GM23338 (cell line): ENCODE measurements at regions not wholly inside any gene's neighbourhood (a gene's known extent, or its start where the extent isn't known, plus 50 kb on each side); places are given as distances from the start of the nearest gene placed in this dataset.

Experiments used
- ATAC-seq: fragments of 200-7000 bp; cut with Tn5 transposase; 3 replicates; pipeline ENCODE4 v1.9.1; 2020
- DNase-seq: peaks from one replicate; pipeline ENCODE4 v3.0.0-alpha.2; 2015; ENCODE audit warnings: low spot score
- H2AFZ ChIP-seq: fragments of 200-600 bp; sonication (generic); 2 replicates; pipeline ENCODE4 v1.8.0; 2016; ENCODE audit warnings: antibody characterized with exemption, mild to moderate bottlenecking, moderate library complexity
- H3F3A ChIP-seq: fragments of 200-600 bp; sonication (generic); replicated peaks from 2 replicates; pipeline ENCODE4 v1.8.0; 2017; ENCODE audit warnings: antibody characterized with exemption, mixed run types, low read depth
- H3K27ac ChIP-seq: fragments of 200-600 bp; sonication (generic); 2 replicates; pipeline ENCODE4 v1.6.1; 2016; ENCODE audit warnings: low read depth
- H3K27me3 ChIP-seq: fragments of 200-600 bp; sonication (generic); 2 replicates; pipeline ENCODE4 v1.8.0; 2016; ENCODE audit warnings: mild to moderate bottlenecking, mixed run types, moderate library complexity; ENCODE audit not compliant: insufficient read depth
- H3K36me3 ChIP-seq: fragments of 200-600 bp; sonication (generic); 2 replicates; pipeline ENCODE4 v1.8.0; 2016; ENCODE audit warnings: mild to moderate bottlenecking; ENCODE audit not compliant: insufficient read depth
- H3K4me1 ChIP-seq: fragments of 200-600 bp; sonication (generic); 2 replicates; pipeline ENCODE4 v1.8.0; 2016; ENCODE audit warnings: mild to moderate bottlenecking, moderate library complexity; ENCODE audit not compliant: insufficient read depth
- H3K4me2 ChIP-seq: fragments of 200-600 bp; sonication (generic); 2 replicates; pipeline ENCODE4 v1.7.1; 2017; ENCODE audit warnings: mixed run types
- H3K4me3 ChIP-seq: fragments of 200-600 bp; sonication (generic); 2 replicates; pipeline ENCODE4 v1.6.1; 2016; ENCODE audit warnings: mixed run types
- H3K79me2 ChIP-seq: fragments of 200-600 bp; sonication (generic); replicated peaks from 2 replicates; pipeline ENCODE4 v1.8.0; 2017; ENCODE audit warnings: mild to moderate bottlenecking; ENCODE audit not compliant: insufficient read depth
- H3K9me2 ChIP-seq: fragments of 200-600 bp; sonication (generic); 2 replicates; pipeline ENCODE4 v1.8.0; 2017; ENCODE audit not compliant: insufficient read depth
- H4K20me1 ChIP-seq: fragments of 200-600 bp; sonication (generic); replicated peaks from 2 replicates; pipeline ENCODE4 v1.8.0; 2017; ENCODE audit warnings: mild to moderate bottlenecking; ENCODE audit not compliant: insufficient read depth
- H3K27ac Mint-ChIP-seq: 2 replicates; pipeline ENCODE4 v1.8.0; 2020; ENCODE audit warnings: inconsistent platforms, mild to moderate bottlenecking, moderate library complexity, mixed read lengths
- H3K27me3 Mint-ChIP-seq: 3 replicates; pipeline ENCODE4 v1.8.0; 2022; ENCODE audit warnings: low read depth, mild to moderate bottlenecking, moderate library complexity, mixed read lengths, inconsistent platforms; ENCODE audit not compliant: insufficient read depth, poor library complexity
- H3K36me3 Mint-ChIP-seq: 3 replicates; pipeline ENCODE4 v1.8.0; 2021; ENCODE audit warnings: low read depth, mild to moderate bottlenecking, inconsistent platforms, moderate library complexity, mixed read lengths
- H3K4me1 Mint-ChIP-seq: 3 replicates; pipeline ENCODE4 v1.8.0; 2020; ENCODE audit warnings: mild to moderate bottlenecking, inconsistent platforms, mixed read lengths
- H3K4me3 Mint-ChIP-seq: 3 replicates; pipeline ENCODE4 v1.8.0; 2021; ENCODE audit warnings: moderate library complexity, mild to moderate bottlenecking, inconsistent platforms, mixed read lengths
- H3K9me3 Mint-ChIP-seq: 3 replicates; pipeline ENCODE4 v1.8.0; 2020; ENCODE audit warnings: moderate library complexity, mild to moderate bottlenecking, inconsistent platforms, mixed read lengths
- EZH2 ChIP-seq: fragments of 200-600 bp; sonication (generic); IDR thresholded peaks from one replicate; pipeline ENCODE4 v1.8.0; 2017; ENCODE audit warnings: antibody characterized with exemption, mild to moderate bottlenecking, low read depth; ENCODE audit not compliant: unreplicated experiment
- EZH2phosphoT487 ChIP-seq: fragments of 200-600 bp; sonication (generic); IDR thresholded peaks from one replicate; pipeline ENCODE4 v1.8.1; 2018; ENCODE audit warnings: antibody characterized with exemption; ENCODE audit not compliant: unreplicated experiment
- JUNB ChIP-seq: IDR thresholded peaks from one replicate; pipeline ENCODE4 v1.6.1; 2016; ENCODE audit warnings: antibody characterized with exemption; ENCODE audit not compliant: unreplicated experiment
- NANOG ChIP-seq: IDR thresholded peaks from 2 replicates; pipeline ENCODE4 v1.6.1; 2016; ENCODE audit warnings: antibody characterized with exemption, borderline replicate concordance
- STAT1 ChIP-seq: IDR thresholded peaks from one replicate; pipeline ENCODE4 v1.6.1; 2016; ENCODE audit warnings: antibody characterized with exemption; ENCODE audit not compliant: unreplicated experiment
- ZNF114 ChIP-seq: fragments of 250-450 bp; sonication (Bioruptor Pico); IDR thresholded peaks from 2 replicates; pipeline ENCODE4 v1.5.0; 2020; ENCODE audit warnings: mild to moderate bottlenecking, moderate library complexity
- TF ChIP-seq, protein P1 (sequence below): IDR thresholded peaks from one replicate; pipeline ENCODE4 v1.6.1; 2018; ENCODE audit warnings: antibody characterized with exemption; ENCODE audit not compliant: unreplicated experiment
- TF ChIP-seq, protein P2 (sequence below): IDR thresholded peaks from 2 replicates; pipeline ENCODE4 v1.6.1; 2016; ENCODE audit warnings: antibody characterized with exemption
- TF ChIP-seq, protein P3 (sequence below): fragments of 250-450 bp; sonication (Bioruptor Pico); IDR thresholded peaks from 2 replicates; pipeline ENCODE4 v1.5.0; 2020; ENCODE audit warnings: mild to moderate bottlenecking, moderate library complexity

DNA sequence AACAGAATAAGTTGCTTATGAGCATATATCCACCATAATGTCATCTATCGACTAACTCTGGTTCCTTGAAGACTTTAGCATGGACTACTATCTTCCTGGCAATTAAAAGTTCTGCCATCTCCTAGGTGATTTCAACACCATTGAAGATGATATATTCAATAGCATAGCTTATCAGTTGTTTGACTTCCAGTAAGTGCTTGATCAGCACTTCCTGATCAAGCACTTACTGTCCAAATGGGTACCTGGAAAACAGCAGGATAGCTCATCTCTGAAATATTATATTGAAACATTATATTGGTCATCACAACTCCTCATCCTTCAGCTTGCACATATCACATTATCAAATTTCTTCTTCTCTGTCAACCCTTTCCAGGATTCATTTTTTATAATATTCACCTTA is 75.5 kb upstream of the HMGCLL1 start (continued):
- TF ChIP-seq, protein P1, sequence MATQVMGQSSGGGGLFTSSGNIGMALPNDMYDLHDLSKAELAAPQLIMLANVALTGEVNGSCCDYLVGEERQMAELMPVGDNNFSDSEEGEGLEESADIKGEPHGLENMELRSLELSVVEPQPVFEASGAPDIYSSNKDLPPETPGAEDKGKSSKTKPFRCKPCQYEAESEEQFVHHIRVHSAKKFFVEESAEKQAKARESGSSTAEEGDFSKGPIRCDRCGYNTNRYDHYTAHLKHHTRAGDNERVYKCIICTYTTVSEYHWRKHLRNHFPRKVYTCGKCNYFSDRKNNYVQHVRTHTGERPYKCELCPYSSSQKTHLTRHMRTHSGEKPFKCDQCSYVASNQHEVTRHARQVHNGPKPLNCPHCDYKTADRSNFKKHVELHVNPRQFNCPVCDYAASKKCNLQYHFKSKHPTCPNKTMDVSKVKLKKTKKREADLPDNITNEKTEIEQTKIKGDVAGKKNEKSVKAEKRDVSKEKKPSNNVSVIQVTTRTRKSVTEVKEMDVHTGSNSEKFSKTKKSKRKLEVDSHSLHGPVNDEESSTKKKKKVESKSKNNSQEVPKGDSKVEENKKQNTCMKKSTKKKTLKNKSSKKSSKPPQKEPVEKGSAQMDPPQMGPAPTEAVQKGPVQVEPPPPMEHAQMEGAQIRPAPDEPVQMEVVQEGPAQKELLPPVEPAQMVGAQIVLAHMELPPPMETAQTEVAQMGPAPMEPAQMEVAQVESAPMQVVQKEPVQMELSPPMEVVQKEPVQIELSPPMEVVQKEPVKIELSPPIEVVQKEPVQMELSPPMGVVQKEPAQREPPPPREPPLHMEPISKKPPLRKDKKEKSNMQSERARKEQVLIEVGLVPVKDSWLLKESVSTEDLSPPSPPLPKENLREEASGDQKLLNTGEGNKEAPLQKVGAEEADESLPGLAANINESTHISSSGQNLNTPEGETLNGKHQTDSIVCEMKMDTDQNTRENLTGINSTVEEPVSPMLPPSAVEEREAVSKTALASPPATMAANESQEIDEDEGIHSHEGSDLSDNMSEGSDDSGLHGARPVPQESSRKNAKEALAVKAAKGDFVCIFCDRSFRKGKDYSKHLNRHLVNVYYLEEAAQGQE = no peak

DNA sequence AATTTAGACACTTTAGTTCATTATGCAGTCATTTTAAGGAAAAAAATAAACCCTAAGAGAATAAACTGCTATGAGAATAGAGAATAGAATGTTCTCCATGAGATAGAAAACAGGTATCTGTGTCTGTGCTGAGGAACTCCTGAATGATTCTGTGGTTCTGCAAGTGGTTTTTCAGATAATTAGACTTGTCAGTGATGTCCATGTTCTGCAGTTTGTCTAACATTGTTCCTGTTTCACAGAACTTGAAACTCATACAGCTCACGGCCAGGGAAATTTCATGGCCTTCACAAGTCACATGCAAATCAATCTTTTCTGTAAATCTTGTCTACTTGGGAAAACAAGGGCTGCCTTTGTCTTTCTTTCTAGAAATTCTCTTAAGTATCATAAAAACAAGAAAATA is 73.4 kb upstream of the HMGCLL1 start:
- H3K27me3 Mint-ChIP-seq = peaks cover 2% of the 10 kb centered on the region
- no peak for ATAC-seq

More for the DNA sequence above, 73.4 kb upstream of the HMGCLL1 start:
- H3K4me2 ChIP-seq = no peak overlapping the region
- DNase-seq = no peak
- no peaks in the 10 kb centered on the region for H3K27me3 ChIP-seq
- no peaks in the 10 kb centered on the region for H3K36me3 ChIP-seq
- Mint-ChIP-seq H3K27ac (no peak overlapping the region), H3K36me3 (no peaks in the 10 kb centered on the region; the same call in 2 of the 3 replicates), H3K4me1 (peaks cover 9% of the 10 kb centered on the region), H3K4me3 (no peak overlapping the region), H3K9me3 (no peaks in the 10 kb centered on the region)
- TF ChIP-seq EZH2 (no peak), ZNF114 (CRISPR knock-in tag) (no peak), STAT1 (no peak), NANOG (no peak), JUNB (no peak), EZH2phosphoT487 (no peak)
- TF ChIP-seq, protein P2, sequence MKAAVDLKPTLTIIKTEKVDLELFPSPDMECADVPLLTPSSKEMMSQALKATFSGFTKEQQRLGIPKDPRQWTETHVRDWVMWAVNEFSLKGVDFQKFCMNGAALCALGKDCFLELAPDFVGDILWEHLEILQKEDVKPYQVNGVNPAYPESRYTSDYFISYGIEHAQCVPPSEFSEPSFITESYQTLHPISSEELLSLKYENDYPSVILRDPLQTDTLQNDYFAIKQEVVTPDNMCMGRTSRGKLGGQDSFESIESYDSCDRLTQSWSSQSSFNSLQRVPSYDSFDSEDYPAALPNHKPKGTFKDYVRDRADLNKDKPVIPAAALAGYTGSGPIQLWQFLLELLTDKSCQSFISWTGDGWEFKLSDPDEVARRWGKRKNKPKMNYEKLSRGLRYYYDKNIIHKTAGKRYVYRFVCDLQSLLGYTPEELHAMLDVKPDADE = no peak
- TF ChIP-seq, protein P3, sequence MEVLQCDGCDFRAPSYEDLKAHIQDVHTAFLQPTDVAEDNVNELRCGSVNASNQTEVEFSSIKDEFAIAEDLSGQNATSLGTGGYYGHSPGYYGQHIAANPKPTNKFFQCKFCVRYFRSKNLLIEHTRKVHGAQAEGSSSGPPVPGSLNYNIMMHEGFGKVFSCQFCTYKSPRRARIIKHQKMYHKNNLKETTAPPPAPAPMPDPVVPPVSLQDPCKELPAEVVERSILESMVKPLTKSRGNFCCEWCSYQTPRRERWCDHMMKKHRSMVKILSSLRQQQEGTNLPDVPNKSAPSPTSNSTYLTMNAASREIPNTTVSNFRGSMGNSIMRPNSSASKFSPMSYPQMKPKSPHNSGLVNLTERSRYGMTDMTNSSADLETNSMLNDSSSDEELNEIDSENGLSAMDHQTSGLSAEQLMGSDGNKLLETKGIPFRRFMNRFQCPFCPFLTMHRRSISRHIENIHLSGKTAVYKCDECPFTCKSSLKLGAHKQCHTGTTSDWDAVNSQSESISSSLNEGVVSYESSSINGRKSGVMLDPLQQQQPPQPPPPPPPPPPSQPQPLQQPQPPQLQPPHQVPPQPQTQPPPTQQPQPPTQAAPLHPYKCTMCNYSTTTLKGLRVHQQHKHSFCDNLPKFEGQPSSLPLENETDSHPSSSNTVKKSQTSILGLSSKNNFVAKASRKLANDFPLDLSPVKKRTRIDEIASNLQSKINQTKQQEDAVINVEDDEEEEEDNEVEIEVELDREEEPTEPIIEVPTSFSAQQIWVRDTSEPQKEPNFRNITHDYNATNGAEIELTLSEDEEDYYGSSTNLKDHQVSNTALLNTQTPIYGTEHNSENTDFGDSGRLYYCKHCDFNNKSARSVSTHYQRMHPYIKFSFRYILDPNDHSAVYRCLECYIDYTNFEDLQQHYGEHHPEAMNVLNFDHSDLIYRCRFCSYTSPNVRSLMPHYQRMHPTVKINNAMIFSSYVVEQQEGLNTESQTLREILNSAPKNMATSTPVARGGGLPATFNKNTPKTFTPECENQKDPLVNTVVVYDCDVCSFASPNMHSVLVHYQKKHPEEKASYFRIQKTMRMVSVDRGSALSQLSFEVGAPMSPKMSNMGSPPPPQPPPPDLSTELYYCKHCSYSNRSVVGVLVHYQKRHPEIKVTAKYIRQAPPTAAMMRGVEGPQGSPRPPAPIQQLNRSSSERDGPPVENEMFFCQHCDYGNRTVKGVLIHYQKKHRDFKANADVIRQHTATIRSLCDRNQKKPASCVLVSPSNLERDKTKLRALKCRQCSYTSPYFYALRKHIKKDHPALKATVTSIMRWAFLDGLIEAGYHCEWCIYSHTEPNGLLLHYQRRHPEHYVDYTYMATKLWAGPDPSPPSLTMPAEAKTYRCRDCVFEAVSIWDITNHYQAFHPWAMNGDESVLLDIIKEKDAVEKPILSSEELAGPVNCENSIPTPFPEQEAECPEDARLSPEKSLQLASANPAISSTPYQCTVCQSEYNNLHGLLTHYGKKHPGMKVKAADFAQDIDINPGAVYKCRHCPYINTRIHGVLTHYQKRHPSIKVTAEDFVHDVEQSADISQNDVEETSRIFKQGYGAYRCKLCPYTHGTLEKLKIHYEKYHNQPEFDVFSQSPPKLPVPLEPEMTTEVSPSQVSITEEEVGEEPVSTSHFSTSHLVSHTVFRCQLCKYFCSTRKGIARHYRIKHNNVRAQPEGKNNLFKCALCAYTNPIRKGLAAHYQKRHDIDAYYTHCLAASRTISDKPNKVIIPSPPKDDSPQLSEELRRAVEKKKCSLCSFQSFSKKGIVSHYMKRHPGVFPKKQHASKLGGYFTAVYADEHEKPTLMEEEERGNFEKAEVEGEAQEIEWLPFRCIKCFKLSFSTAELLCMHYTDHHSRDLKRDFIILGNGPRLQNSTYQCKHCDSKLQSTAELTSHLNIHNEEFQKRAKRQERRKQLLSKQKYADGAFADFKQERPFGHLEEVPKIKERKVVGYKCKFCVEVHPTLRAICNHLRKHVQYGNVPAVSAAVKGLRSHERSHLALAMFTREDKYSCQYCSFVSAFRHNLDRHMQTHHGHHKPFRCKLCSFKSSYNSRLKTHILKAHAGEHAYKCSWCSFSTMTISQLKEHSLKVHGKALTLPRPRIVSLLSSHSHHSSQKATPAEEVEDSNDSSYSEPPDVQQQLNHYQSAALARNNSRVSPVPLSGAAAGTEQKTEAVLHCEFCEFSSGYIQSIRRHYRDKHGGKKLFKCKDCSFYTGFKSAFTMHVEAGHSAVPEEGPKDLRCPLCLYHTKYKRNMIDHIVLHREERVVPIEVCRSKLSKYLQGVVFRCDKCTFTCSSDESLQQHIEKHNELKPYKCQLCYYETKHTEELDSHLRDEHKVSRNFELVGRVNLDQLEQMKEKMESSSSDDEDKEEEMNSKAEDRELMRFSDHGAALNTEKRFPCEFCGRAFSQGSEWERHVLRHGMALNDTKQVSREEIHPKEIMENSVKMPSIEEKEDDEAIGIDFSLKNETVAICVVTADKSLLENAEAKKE = no peak
- no peak overlapping the region for H3K4me3 ChIP-seq
- H4K20me1 ChIP-seq = no peaks in the 10 kb centered on the region
- H3K79me2 ChIP-seq = no peaks in the 10 kb centered on the region
- H3K4me1 ChIP-seq = peaks cover 6% of the 10 kb centered on the region
- H3K27ac ChIP-seq = no peak overlapping the region
- H2AFZ ChIP-seq = no peak overlapping the region
- H3F3A ChIP-seq = no peaks in the 10 kb centered on the region
- peaks cover 9% of the 10 kb centered on the region for H3K9me2 ChIP-seq
